Uterus (tissue), 3 donors: ENCODE measurements at regions not wholly inside any gene's neighbourhood (a gene's known extent, or its start where the extent isn't known, plus 50 kb on each side); places are given as distances from the start of the nearest gene placed in this dataset.

Source experiments
- DNase-seq, 2 donors: peaks; one replicate each; pipeline ENCODE4 v3.0.0-alpha.2; 2019 to 2020
- H3K27ac ChIP-seq, 2 donors: fragments of 200-600 bp; sonication (generic); 1 replicate in 1 of 2; 2 replicates in 1 of 2; pipeline ENCODE4 v1.5.1; 2016 to 2018
- H3K27me3 ChIP-seq, 2 donors: fragments of 200-600 bp; sonication (generic); one replicate each; pipeline ENCODE4 v1.5.1; 2018 to 2019; ENCODE audit warnings: control low read depth in 1 of 2
- H3K36me3 ChIP-seq, 2 donors: fragments of 200-600 bp; sonication (generic); one replicate each; pipeline ENCODE4 v1.5.1; 2019; ENCODE audit warnings: control low read depth in 1 of 2
- H3K4me1 ChIP-seq, 2 donors: fragments of 200-600 bp; sonication (generic); one replicate each; pipeline ENCODE4 v1.5.1; 2018 to 2019; ENCODE audit warnings: control low read depth in 1 of 2
- H3K4me3 ChIP-seq, 2 donors: fragments of 200-600 bp; sonication (generic); 1 replicate in 1 of 2; 2 replicates in 1 of 2; pipeline ENCODE4 v1.5.1; 2018 to 2019; ENCODE audit warnings: mild to moderate bottlenecking in 1 of 2
- H3K9me3 ChIP-seq, 2 donors: fragments of 200-600 bp; sonication (generic); one replicate each; pipeline ENCODE4 v1.5.1; 2019; ENCODE audit warnings: control low read depth in 1 of 2
- POLR2A ChIP-seq, 2 donors: fragments of 450-650 bp; IDR thresholded peaks; one replicate each; pipeline ENCODE4 v1.6.1; 2016; ENCODE audit warnings: antibody characterized with exemption in 2 of 2, mild to moderate bottlenecking in 1 of 2, moderate library complexity in 1 of 2
- intact Hi-C: fragments of 100-400 bp; cut with DNase I; formaldehyde crosslinking; loops from one replicate; pipeline ENCODE4 v1.15.1; 2023; ENCODE audit warnings: low total_unique reads
- TF ChIP-seq, protein P1 (sequence below), 4 experiments: fragments of 200-600 bp in 2 of 4; fragments of 450-650 bp in 2 of 4; sonication (generic) in 2 of 4; IDR thresholded peaks; one replicate each; pipeline ENCODE4 v1.5.1; 2016 to 2019; ENCODE audit warnings: antibody characterized with exemption in 4 of 4, mild to moderate bottlenecking in 2 of 4, moderate library complexity in 1 of 4
- donor health status: DM: yes; HTN: yes; CAD: no.

DNA sequence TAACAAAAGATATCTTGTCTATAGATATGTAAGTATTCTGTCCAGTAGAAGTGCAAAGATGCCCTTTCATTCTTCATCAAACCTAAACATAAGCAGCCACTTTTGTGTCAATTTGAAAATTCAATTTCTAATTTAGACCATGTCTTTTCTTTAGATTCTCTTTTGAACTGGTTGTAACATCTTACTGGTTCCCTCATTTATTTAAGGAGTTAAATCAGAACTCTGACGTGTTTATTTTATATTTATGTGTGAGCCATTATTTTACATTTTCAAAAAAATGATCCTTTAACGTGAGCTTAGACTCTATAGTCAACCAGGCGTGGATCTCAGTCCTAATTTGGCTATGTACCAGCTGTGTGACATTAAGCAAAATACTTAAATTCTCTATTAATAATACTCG is 74.0 kb upstream of the PHYHIPL start:
- no peak for DNase-seq
- H3K9me3 ChIP-seq, result no peaks in the 10 kb centered on the region
- H3K27ac ChIP-seq, result no peak overlapping the region
- TF ChIP-seq, protein P1, sequence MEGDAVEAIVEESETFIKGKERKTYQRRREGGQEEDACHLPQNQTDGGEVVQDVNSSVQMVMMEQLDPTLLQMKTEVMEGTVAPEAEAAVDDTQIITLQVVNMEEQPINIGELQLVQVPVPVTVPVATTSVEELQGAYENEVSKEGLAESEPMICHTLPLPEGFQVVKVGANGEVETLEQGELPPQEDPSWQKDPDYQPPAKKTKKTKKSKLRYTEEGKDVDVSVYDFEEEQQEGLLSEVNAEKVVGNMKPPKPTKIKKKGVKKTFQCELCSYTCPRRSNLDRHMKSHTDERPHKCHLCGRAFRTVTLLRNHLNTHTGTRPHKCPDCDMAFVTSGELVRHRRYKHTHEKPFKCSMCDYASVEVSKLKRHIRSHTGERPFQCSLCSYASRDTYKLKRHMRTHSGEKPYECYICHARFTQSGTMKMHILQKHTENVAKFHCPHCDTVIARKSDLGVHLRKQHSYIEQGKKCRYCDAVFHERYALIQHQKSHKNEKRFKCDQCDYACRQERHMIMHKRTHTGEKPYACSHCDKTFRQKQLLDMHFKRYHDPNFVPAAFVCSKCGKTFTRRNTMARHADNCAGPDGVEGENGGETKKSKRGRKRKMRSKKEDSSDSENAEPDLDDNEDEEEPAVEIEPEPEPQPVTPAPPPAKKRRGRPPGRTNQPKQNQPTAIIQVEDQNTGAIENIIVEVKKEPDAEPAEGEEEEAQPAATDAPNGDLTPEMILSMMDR (IDR thresholded peaks at IDR 0.05), result no peak
- TF ChIP-seq POLR2A (IDR thresholded peaks at IDR 0.05), result no peak
- no peaks in the 10 kb centered on the region for H3K4me1 ChIP-seq
- no peak overlapping the region for H3K4me3 ChIP-seq
- H3K27me3 ChIP-seq, result no peaks in the 10 kb centered on the region
- no peaks in the 10 kb centered on the region for H3K36me3 ChIP-seq
- intact Hi-C loops, result no loop called here

DNA sequence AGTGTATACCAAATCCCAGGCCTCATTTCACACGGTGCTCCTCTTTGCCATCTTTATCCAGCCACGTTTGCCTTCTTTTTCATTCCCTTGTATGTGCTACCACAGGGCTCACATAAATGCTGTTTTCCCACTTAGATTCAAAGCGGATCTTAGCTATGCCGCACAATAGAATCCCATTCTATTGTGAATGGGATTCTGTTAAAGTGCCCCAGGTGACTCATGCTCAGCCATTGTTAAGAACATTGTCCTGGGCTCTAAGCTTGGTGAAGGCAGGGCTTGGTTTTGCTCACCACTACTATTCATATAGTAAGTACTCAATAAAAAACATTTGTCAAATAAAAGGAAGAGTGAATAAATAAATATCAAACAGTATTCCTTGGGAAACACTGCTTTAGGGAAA is 72.3 kb upstream of the PHYHIPL start:
- H3K4me1 ChIP-seq, result no peaks in the 10 kb centered on the region
- no peak for DNase-seq
- intact Hi-C loops, result no loop called here
- no peaks in the 10 kb centered on the region for H3K36me3 ChIP-seq
- H3K27ac ChIP-seq, result no peak overlapping the region
- no peak for TF ChIP-seq POLR2A (IDR thresholded peaks at IDR 0.05)
- TF ChIP-seq, protein P1 (IDR thresholded peaks at IDR 0.05), result no peak
- H3K27me3 ChIP-seq, result no peaks in the 10 kb centered on the region
- H3K9me3 ChIP-seq, result no peaks in the 10 kb centered on the region
- H3K4me3 ChIP-seq, result no peak overlapping the region

DNA sequence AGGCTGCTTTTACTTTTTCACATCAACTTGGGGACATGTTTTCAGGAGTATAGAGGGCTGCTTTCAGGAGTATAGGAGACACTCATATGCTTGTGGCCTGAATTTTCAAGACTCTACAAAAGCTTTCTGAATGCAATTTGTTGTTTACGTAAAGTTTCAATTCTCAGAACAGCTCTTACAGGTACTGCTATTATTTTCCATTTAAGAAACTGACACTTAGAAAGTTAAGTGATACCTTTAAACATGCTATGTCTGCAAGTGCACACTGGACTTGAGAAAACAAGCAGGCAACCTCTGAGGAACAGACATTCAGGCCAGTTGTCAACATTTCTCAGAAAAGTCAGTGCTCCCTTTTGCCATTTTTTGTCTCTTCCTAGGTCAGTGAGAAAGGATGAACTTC is 70.0 kb upstream of the PHYHIPL start:
- no peaks in the 10 kb centered on the region for H3K9me3 ChIP-seq
- no peaks in the 10 kb centered on the region for H3K27me3 ChIP-seq
- no peaks in the 10 kb centered on the region for H3K4me1 ChIP-seq
- intact Hi-C loops, result no loop called here
- no peak overlapping the region for H3K4me3 ChIP-seq
- no peaks in the 10 kb centered on the region for H3K36me3 ChIP-seq
- TF ChIP-seq, protein P1 (IDR thresholded peaks at IDR 0.05), result no peak
- no peak for TF ChIP-seq POLR2A (IDR thresholded peaks at IDR 0.05)
- DNase-seq, result no peak
- H3K27ac ChIP-seq, result no peak overlapping the region

DNA sequence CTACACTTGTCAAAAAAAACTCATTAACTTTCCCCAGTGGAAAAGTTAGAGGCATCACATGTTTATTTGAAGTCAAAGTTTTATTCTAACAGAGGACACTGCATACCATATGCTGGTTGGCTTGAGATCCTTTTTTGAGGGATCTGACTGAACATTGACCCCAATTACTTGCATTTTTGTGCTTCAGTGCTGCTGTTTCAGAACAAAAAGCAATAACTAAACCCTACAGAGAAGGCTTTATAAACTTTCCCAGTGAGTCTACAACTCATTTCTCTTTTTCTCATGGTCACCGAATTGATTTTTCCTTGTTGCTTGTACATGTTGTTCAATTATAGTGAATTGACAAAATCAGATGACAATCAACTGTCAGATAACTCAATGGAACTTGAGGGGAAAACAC is 69.3 kb upstream of the PHYHIPL start:
- intact Hi-C loops, result no loop called here
- DNase-seq, result no peak

DNA sequence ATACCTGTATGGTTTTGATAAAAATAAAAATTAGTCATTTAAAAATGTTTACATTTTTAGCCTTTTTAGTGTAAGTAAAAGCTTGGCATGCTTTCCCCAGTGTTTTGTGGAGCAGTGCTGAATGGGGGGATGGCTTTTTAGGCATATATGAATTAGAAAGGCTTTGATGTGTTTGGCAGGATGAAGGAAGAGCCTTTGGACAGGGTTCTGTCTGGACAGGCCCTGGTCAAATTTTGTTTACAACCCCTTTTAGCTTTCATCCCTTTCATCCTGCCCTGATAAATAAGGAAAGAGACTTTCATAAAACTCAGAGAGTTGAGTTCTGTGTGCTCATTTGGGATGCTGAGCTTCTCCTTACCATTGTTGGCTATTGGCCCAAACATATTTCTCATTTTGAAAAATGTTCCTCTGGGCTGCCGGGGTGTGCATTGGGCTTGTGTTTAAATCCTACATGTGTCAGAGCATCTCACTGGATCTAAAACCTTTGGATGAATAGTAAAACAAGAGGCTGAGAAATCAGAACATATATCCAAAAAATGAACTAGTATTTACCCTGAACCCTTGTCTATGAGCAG is 68.1 kb upstream of the PHYHIPL start:
- H3K36me3 ChIP-seq, result no peaks in the 10 kb centered on the region
- H3K4me3 ChIP-seq, result no peak overlapping the region
- DNase-seq, result no peak
- H3K27me3 ChIP-seq, result no peaks in the 10 kb centered on the region
- no peaks in the 10 kb centered on the region for H3K4me1 ChIP-seq
- no peak overlapping the region for H3K27ac ChIP-seq
- H3K9me3 ChIP-seq, result no peaks in the 10 kb centered on the region
- TF ChIP-seq, protein P1 (IDR thresholded peaks at IDR 0.05), result no peak
- no peak for TF ChIP-seq POLR2A (IDR thresholded peaks at IDR 0.05)
- intact Hi-C loops, result no loop called here

More for the DNA sequence above, 69.3 kb upstream of the PHYHIPL start:
- H3K4me1 ChIP-seq, result no peaks in the 10 kb centered on the region
- no peak overlapping the region for H3K4me3 ChIP-seq
- no peaks in the 10 kb centered on the region for H3K9me3 ChIP-seq
- no peaks in the 10 kb centered on the region for H3K36me3 ChIP-seq
- TF ChIP-seq, protein P1 (IDR thresholded peaks at IDR 0.05), result no peak
- no peak for TF ChIP-seq POLR2A (IDR thresholded peaks at IDR 0.05)
- H3K27me3 ChIP-seq, result no peaks in the 10 kb centered on the region
- H3K27ac ChIP-seq, result no peak overlapping the region
